ENCODE measurements at regions not wholly inside any gene's neighbourhood (a gene's known extent, or its start where the extent isn't known, plus 50 kb on each side); places are given as distances from the start of the nearest gene placed in this dataset.
"Not testable (repeated sequence)": the region's sequence is repeated elsewhere in the genome, so short reads cannot be mapped to it uniquely, and the experiment has no call there.

DNA sequence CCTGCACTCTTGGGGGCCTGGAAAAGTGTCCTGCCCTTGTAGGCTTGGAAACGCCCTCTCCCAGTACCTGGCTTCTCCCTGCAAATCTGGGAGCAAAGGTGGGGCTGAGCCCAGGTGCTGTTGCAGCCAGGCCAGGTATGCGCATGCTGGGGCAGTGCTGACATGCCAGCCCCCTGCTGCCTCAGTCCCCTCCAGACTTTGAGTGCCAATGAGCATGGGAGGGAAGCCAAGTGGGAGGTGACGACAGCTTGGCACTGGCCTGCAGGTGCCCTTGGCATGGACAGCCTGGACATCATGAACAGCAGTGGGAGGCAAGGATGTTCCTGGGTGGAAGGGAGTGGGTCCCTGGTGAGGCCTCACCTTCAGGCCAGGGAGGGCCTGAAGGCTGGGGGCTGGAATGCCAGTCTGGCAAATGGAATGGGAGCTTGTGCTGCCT lies 1494.4 kb upstream of the NUDT12 start:
- DNase-seq (ENCODE audit: low spot score), result no peak
- Histone ChIP-seq H2AFZ (ENCODE audit: low read length) (no peak overlapping the region), H3K4me1 (ENCODE audit: insufficient read depth, low read length, poor library complexity, severe bottlenecking) (no peaks in the 10 kb centered on the region), H3K4me3 (ENCODE audit: low read depth, low read length, poor library complexity, severe bottlenecking) (no peak overlapping the region), H3K36me3 (ENCODE audit: insufficient read depth, low read length) (no peaks in the 10 kb centered on the region), H3K4me2 (ENCODE audit: low read length) (no peak overlapping the region), H3K27ac (ENCODE audit: low read depth, low read length, poor library complexity, severe bottlenecking) (no peak overlapping the region), H3K9me2 (ENCODE audit: insufficient read depth, low read length) (no peaks in the 10 kb centered on the region), H3K9me3 (ENCODE audit: low read length) (no peaks in the 10 kb centered on the region), H4K20me1 (ENCODE audit: insufficient read depth, low read length) (no peaks in the 10 kb centered on the region), H3K79me2 (ENCODE audit: insufficient read depth, low read depth, low read length) (no peaks in the 10 kb centered on the region)
- POLR2A ChIA-PET, result no interaction called here
- no peak for TF ChIP-seq EZH2phosphoT487 (IDR thresholded peaks at IDR 0.05; ENCODE audit: borderline replicate concordance, low read depth, low read length)
- TF ChIP-seq, protein P1, sequence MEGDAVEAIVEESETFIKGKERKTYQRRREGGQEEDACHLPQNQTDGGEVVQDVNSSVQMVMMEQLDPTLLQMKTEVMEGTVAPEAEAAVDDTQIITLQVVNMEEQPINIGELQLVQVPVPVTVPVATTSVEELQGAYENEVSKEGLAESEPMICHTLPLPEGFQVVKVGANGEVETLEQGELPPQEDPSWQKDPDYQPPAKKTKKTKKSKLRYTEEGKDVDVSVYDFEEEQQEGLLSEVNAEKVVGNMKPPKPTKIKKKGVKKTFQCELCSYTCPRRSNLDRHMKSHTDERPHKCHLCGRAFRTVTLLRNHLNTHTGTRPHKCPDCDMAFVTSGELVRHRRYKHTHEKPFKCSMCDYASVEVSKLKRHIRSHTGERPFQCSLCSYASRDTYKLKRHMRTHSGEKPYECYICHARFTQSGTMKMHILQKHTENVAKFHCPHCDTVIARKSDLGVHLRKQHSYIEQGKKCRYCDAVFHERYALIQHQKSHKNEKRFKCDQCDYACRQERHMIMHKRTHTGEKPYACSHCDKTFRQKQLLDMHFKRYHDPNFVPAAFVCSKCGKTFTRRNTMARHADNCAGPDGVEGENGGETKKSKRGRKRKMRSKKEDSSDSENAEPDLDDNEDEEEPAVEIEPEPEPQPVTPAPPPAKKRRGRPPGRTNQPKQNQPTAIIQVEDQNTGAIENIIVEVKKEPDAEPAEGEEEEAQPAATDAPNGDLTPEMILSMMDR (conservative IDR thresholded peaks at IDR 0.05; ENCODE audit: low read length), result no peak
- CTCF ChIA-PET (ENCODE audit: unreplicated experiment), result no interaction called here
- no TSS peak for BruUV-seq (replicated peaks)
- intact Hi-C loops (cut with micrococcal nuclease; ENCODE audit: unreplicated experiment), result no loop called here

DNA sequence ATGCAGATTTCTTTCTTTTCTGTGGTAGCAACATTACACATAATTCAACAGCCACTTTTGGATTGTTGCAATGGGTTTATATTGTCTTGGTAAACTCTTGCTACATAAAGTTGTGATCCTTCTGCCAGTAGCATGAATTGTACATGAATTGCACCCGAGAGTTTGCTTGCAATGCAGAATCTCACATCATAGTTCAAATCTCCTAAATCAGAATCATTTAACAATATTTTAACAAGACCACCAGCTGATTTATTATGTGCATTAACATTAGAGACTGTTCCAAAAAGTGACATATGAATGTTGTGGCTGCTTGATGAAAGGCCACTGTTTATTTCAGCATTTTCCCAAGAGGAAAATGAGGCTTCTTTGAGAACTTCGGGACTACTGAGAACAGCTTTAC lies 1491.8 kb upstream of the NUDT12 start:
- no TSS peak for BruUV-seq (replicated peaks)
- Histone ChIP-seq H3K4me3 (ENCODE audit: low read depth, low read length, poor library complexity, severe bottlenecking) (no peak overlapping the region), H3K27ac (ENCODE audit: low read depth, low read length, poor library complexity, severe bottlenecking) (no peak overlapping the region), H2AFZ (ENCODE audit: low read length) (no peak overlapping the region), H3K79me2 (ENCODE audit: insufficient read depth, low read depth, low read length) (no peaks in the 10 kb centered on the region), H3K9me3 (ENCODE audit: low read length) (no peaks in the 10 kb centered on the region), H4K20me1 (ENCODE audit: insufficient read depth, low read length) (no peaks in the 10 kb centered on the region), H3K4me2 (ENCODE audit: low read length) (no peak overlapping the region), H3K36me3 (ENCODE audit: insufficient read depth, low read length) (no peaks in the 10 kb centered on the region), H3K9me2 (ENCODE audit: insufficient read depth, low read length) (no peaks in the 10 kb centered on the region), H3K4me1 (ENCODE audit: insufficient read depth, low read length, poor library complexity, severe bottlenecking) (no peaks in the 10 kb centered on the region)
- intact Hi-C loops (cut with micrococcal nuclease; ENCODE audit: unreplicated experiment), result no loop called here
- TF ChIP-seq, protein P1 (conservative IDR thresholded peaks at IDR 0.05; ENCODE audit: low read length), result no peak
- no peak for TF ChIP-seq EZH2phosphoT487 (IDR thresholded peaks at IDR 0.05; ENCODE audit: borderline replicate concordance, low read depth, low read length)
- CTCF ChIA-PET (ENCODE audit: unreplicated experiment), result no interaction called here
- POLR2A ChIA-PET, result interaction anchor here (0.6 kb wide), 1 partner anchor 270 kb away, joined by 3 read pairs; no protein-coding TSS in a partner anchor
- DNase-seq (ENCODE audit: low spot score), result no peak

DNA sequence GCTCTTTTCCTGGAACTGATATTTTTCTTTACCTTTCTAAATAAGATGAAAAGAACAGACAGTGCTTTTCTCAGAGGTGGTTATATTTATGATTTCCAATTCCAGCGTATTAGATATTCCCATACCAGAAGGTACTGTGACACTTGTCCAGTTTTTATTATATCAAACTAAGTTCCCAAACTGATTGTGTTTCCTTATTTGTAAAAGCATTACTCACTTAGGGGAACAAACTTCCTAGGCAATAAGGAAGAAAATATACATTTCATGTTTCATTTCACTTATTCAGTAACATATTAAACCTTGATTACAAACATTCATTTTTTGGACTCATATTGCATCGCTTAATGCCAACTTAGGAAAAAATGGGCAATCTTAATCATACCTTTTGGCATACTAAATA lies 1480.0 kb upstream of the NUDT12 start:
- H3K4me2 ChIP-seq (ENCODE audit: low read length), result no peak overlapping the region
- H2AFZ ChIP-seq (ENCODE audit: low read length), result no peak overlapping the region
- no peaks in the 10 kb centered on the region for H3K36me3 ChIP-seq (ENCODE audit: insufficient read depth, low read length)
- H3K79me2 ChIP-seq (ENCODE audit: insufficient read depth, low read depth, low read length), result no peaks in the 10 kb centered on the region
- no peaks in the 10 kb centered on the region for H4K20me1 ChIP-seq (ENCODE audit: insufficient read depth, low read length)
- no peak for DNase-seq (ENCODE audit: low spot score)
- no peaks in the 10 kb centered on the region for H3K9me2 ChIP-seq (ENCODE audit: insufficient read depth, low read length)
- CTCF ChIA-PET (ENCODE audit: unreplicated experiment), result no interaction called here
- H3K9me3 ChIP-seq (ENCODE audit: low read length), result no peaks in the 10 kb centered on the region
- H3K27ac ChIP-seq (ENCODE audit: low read depth, low read length, poor library complexity, severe bottlenecking), result no peak overlapping the region
- BruUV-seq (replicated peaks), result no TSS peak
- POLR2A ChIA-PET, result no interaction called here
- intact Hi-C loops (cut with micrococcal nuclease; ENCODE audit: unreplicated experiment), result no loop called here
- TF ChIP-seq EZH2phosphoT487 (IDR thresholded peaks at IDR 0.05; ENCODE audit: borderline replicate concordance, low read depth, low read length), result no peak
- TF ChIP-seq, protein P1 (conservative IDR thresholded peaks at IDR 0.05; ENCODE audit: low read length), result no peak
- H3K4me1 ChIP-seq (ENCODE audit: insufficient read depth, low read length, poor library complexity, severe bottlenecking), result no peaks in the 10 kb centered on the region
- no peak overlapping the region for H3K4me3 ChIP-seq (ENCODE audit: low read depth, low read length, poor library complexity, severe bottlenecking)

DNA sequence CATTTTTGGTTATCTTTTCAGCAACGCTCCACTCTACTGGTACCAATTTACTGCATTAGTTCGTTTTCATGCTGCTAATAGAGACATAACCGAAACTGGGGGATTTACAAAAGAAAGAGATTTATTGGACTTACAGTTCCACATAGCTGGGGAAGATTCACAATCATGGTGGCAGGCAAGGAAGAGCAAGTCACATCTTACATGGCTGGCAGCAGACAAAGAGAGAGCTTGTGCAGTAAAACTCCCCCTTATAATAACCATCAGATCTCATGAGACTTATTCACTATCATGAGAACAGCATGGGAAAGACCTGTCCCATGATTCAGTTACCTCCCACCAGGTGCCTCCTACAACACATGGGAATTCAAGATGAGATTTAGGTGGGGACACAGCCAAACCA lies 1474.2 kb upstream of the NUDT12 start:
- BruUV-seq (replicated peaks); POLR2A ChIA-PET: not testable (repeated sequence)

More for the DNA sequence above, 1474.2 kb upstream of the NUDT12 start:
- H2AFZ ChIP-seq (ENCODE audit: low read length); H3K36me3 ChIP-seq (ENCODE audit: insufficient read depth, low read length); DNase-seq (ENCODE audit: low spot score); H4K20me1 ChIP-seq (ENCODE audit: insufficient read depth, low read length); H3K27ac ChIP-seq (ENCODE audit: low read depth, low read length, poor library complexity, severe bottlenecking); H3K79me2 ChIP-seq (ENCODE audit: insufficient read depth, low read depth, low read length); intact Hi-C loops (cut with micrococcal nuclease; ENCODE audit: unreplicated experiment); H3K4me2 ChIP-seq (ENCODE audit: low read length); H3K9me3 ChIP-seq (ENCODE audit: low read length); H3K4me3 ChIP-seq (ENCODE audit: low read depth, low read length, poor library complexity, severe bottlenecking); H3K9me2 ChIP-seq (ENCODE audit: insufficient read depth, low read length); H3K4me1 ChIP-seq (ENCODE audit: insufficient read depth, low read length, poor library complexity, severe bottlenecking); CTCF ChIA-PET (ENCODE audit: unreplicated experiment): not testable (repeated sequence)
